KMS-11 (cell line): ENCODE measurements at regions not wholly inside any gene's neighbourhood (a gene's known extent, or its start where the extent isn't known, plus 50 kb on each side); places are given as distances from the start of the nearest gene placed in this dataset.

Experiments
- H2AFZ ChIP-seq: fragments of 200-600 bp; sonication (generic); 2 replicates; pipeline ENCODE4 v1.6.1; 2016; ENCODE audit warnings: antibody characterized with exemption, mixed run types, low read depth
- H3K27ac ChIP-seq: fragments of 200-600 bp; sonication (generic); 2 replicates; pipeline ENCODE4 v1.6.1; 2016; ENCODE audit warnings: mild to moderate bottlenecking, mixed run types
- H3K27me3 ChIP-seq: fragments of 200-600 bp; sonication (generic); 2 replicates; pipeline ENCODE4 v1.6.1; 2017; ENCODE audit warnings: mild to moderate bottlenecking, low read depth, mixed run types, moderate library complexity; ENCODE audit not compliant: insufficient read depth
- H3K36me3 ChIP-seq: fragments of 200-600 bp; sonication (generic); 2 replicates; pipeline ENCODE4 v1.6.1; 2017; ENCODE audit warnings: mild to moderate bottlenecking, mixed run types; ENCODE audit not compliant: insufficient read depth
- H3K4me1 ChIP-seq: fragments of 200-600 bp; sonication (generic); 2 replicates; pipeline ENCODE4 v1.6.1; 2016; ENCODE audit warnings: mild to moderate bottlenecking, low read depth, mixed run types; ENCODE audit not compliant: poor library complexity, severe bottlenecking
- H3K4me2 ChIP-seq: fragments of 200-600 bp; sonication (generic); 2 replicates; pipeline ENCODE4 v1.7.0; 2016; ENCODE audit warnings: mild to moderate bottlenecking, mixed run types
- H3K4me3 ChIP-seq: fragments of 200-600 bp; sonication (generic); IDR thresholded peaks from 2 replicates; pipeline ENCODE4 v1.6.1; 2017; ENCODE audit warnings: low read depth, low read length, mixed read lengths; ENCODE audit not compliant: insufficient read depth
- H3K79me2 ChIP-seq: fragments of 200-600 bp; sonication (generic); 2 replicates; pipeline ENCODE4 v1.6.1; 2016; ENCODE audit warnings: low read depth, mixed run types; ENCODE audit not compliant: insufficient read depth
- H3K9ac ChIP-seq: fragments of 200-600 bp; sonication (generic); 2 replicates; pipeline ENCODE4 v1.6.1; 2016; ENCODE audit warnings: mild to moderate bottlenecking, mixed run types
- H4K20me1 ChIP-seq: fragments of 200-600 bp; sonication (generic); 2 replicates; pipeline ENCODE4 v1.6.1; 2016; ENCODE audit warnings: mild to moderate bottlenecking, mixed run types; ENCODE audit not compliant: insufficient read depth
- TF ChIP-seq, protein P1 (sequence below): fragments of 200-600 bp; sonication (generic); conservative IDR thresholded peaks from 2 replicates; pipeline ENCODE4 v1.6.1; 2017; ENCODE audit warnings: low read depth, mild to moderate bottlenecking, antibody characterized with exemption, low read length, moderate library complexity, mixed read lengths

DNA sequence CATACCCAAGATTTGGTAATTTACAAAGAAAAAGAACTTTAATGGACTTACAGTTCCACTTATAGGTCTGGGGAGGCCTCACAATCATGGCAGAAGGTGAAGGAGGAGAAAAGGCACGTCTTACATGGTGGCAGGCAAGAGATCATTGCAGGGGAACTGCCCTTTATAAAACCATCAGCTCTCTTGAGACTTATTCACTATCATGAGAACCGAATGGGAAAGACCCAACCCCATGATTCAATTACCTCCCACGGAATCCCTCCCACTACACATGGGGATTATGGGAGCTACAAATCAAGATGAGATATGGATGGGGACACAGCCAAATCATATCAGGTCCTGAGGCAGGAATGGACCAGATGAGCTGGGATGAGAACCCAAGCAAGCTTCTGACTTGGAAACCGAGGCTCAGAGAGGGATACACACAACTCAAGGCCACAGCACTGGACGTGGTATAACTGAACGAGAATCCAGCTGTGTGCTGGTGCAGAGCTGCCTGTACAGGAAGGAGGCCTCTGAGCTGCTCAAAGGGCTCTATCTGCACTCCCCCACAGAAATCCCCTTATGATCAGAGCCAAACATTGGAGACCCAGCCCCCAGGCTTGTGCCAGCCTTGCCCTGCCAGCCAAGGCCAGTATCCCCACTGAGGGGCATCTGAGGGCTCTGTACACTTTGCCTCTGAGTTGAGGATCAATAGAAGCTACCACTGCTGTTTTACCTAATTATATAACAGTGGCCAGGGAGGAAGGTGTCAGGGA is 137.8 kb downstream of the CEBPB start:
- H3K79me2 ChIP-seq, result no peaks in the 10 kb centered on the region
- H3K4me3 ChIP-seq, result no peak overlapping the region
- no peak overlapping the region for H3K9ac ChIP-seq
- H2AFZ ChIP-seq, result no peak overlapping the region
- peaks cover 61% of the 10 kb centered on the region for H3K27me3 ChIP-seq
- TF ChIP-seq, protein P1, sequence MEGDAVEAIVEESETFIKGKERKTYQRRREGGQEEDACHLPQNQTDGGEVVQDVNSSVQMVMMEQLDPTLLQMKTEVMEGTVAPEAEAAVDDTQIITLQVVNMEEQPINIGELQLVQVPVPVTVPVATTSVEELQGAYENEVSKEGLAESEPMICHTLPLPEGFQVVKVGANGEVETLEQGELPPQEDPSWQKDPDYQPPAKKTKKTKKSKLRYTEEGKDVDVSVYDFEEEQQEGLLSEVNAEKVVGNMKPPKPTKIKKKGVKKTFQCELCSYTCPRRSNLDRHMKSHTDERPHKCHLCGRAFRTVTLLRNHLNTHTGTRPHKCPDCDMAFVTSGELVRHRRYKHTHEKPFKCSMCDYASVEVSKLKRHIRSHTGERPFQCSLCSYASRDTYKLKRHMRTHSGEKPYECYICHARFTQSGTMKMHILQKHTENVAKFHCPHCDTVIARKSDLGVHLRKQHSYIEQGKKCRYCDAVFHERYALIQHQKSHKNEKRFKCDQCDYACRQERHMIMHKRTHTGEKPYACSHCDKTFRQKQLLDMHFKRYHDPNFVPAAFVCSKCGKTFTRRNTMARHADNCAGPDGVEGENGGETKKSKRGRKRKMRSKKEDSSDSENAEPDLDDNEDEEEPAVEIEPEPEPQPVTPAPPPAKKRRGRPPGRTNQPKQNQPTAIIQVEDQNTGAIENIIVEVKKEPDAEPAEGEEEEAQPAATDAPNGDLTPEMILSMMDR, result no peak
- H4K20me1 ChIP-seq, result no peaks in the 10 kb centered on the region
- no peak overlapping the region for H3K27ac ChIP-seq
- no peak overlapping the region for H3K4me2 ChIP-seq
- H3K36me3 ChIP-seq, result no peaks in the 10 kb centered on the region
- no peaks in the 10 kb centered on the region for H3K4me1 ChIP-seq

DNA sequence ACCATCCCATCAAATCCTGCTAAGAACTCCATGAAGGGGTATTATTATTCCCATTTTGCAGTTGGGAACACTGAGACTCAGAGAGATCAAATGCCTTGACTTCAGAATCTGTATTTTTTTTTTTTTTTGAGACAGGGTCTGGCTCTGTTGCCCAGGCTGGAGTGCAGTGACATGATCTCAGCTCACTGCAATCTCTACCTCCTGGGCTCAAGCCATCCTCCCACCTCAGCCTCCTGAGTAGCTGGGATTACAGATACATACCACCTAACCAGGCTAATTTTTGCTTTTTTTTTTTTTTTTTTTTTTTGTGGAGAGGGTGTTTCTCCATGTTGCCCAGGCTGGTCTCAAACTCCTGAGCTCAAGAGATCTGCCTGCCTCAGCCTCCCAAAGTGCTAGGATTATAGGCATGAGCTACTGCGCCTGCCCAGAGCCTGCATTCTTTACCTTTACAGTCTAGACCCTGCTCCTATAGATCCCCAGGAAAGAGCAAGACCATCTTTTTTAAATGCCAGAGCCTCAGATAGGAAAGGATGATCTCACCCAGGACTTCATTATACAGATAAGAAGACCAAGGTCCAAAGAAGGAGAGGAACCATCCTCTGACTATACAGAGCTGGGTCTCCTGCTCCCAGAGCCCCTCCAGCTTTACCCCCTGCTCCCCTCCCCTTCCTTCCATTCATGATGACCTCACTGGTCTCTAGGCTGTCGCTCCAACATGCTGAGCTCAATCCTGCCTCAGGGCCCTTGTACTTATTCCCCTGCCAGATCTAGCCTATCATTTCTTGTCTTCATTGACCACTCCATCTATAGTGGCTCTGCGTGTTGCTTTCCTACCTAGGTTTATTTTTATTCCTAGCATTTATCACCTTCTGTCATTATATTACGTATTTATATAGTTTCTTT is 138.6 kb downstream of the CEBPB start:
- no peak overlapping the region for H3K4me2 ChIP-seq
- TF ChIP-seq, protein P1, result no peak
- no peak overlapping the region for H3K4me3 ChIP-seq
- no peaks in the 10 kb centered on the region for H4K20me1 ChIP-seq
- no peaks in the 10 kb centered on the region for H3K36me3 ChIP-seq
- no peaks in the 10 kb centered on the region for H3K79me2 ChIP-seq
- no peak overlapping the region for H3K9ac ChIP-seq
- no peaks in the 10 kb centered on the region for H3K4me1 ChIP-seq
- H2AFZ ChIP-seq, result no peak overlapping the region
- no peak overlapping the region for H3K27ac ChIP-seq
- H3K27me3 ChIP-seq, result peaks cover 61% of the 10 kb centered on the region

DNA sequence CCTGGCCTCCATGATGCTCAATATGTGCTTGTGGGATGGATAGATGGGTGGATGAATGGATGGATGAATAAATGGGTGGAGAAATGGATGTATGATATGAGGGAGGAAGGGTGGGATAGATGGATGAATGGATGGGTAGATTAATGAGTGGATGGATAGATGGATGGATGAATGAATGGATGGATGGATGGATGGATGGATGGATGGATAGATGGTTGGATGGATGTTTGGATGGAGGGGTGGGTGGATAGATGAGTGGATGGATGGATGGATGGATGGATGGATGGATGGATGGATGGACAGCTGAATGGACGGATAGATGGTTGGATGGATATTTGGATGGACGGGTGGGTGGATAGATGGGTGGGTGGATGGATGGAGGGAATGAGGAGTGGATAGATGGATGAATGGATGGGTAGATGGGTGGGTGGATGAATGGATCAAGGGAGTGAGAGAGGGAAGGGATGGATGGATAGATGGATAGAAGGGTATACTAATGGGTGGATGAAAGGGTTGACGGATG is 139.4 kb downstream of the CEBPB start:
- H3K4me3 ChIP-seq, result no peak overlapping the region
- no peaks in the 10 kb centered on the region for H3K36me3 ChIP-seq
- no peak overlapping the region for H3K4me2 ChIP-seq
- H2AFZ ChIP-seq, result no peak overlapping the region
- no peak overlapping the region for H3K27ac ChIP-seq
- TF ChIP-seq, protein P1, result no peak
- peaks cover 57% of the 10 kb centered on the region for H3K27me3 ChIP-seq
- H3K9ac ChIP-seq, result no peak overlapping the region
- no peaks in the 10 kb centered on the region for H4K20me1 ChIP-seq
- no peaks in the 10 kb centered on the region for H3K79me2 ChIP-seq
- no peaks in the 10 kb centered on the region for H3K4me1 ChIP-seq

DNA sequence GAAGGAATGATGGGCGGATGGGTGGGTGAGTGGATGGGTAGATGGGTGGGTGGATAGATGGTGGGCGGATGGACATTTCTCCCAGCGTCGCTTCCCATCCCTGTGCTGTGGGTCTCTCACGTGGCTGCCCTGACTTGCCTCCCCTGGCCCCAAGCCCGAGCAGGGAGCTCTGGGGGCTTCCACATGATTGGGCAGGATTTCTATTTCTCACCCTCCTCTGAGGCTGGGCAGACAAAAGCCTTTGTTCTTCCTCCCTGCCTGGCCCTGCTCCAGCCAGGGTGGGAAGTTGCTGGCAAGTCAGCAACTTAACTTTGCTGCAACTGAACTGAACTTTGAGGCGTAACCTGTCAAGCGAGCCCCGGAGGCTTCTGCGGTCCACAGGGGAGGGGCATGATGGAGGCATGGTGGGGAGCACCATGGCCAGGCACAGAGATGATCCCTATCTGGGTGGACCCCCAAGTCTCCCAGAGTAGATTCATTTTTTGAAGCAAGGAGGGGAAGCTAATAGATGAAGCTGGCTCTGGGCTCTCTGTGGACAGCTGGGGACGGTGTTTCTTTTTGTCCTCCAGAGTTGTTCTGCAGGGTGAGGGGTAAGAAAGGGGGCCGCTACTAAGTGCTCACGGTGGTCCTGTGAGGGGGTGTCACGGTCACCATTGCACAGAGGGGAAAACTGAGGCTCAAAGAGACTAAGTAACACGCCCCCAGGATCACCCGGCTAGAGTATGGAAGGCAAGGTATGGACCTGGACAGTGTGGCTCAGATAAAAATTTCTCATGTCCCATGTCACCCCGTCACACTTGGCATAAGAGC is 140.1 kb downstream of the CEBPB start:
- H2AFZ ChIP-seq, result no peak overlapping the region
- no peak overlapping the region for H3K4me3 ChIP-seq
- H3K4me2 ChIP-seq, result no peak overlapping the region
- no peak overlapping the region for H3K27ac ChIP-seq
- H3K9ac ChIP-seq, result no peak overlapping the region
- H3K36me3 ChIP-seq, result no peaks in the 10 kb centered on the region
- H3K79me2 ChIP-seq, result no peaks in the 10 kb centered on the region
- TF ChIP-seq, protein P1, result no peak
- no peaks in the 10 kb centered on the region for H3K4me1 ChIP-seq
- no peaks in the 10 kb centered on the region for H4K20me1 ChIP-seq
- H3K27me3 ChIP-seq, result peaks cover 58% of the 10 kb centered on the region
